SK-N-MC (cell line): ENCODE measurements at regions not wholly inside any gene's neighbourhood (a gene's known extent, or its start where the extent isn't known, plus 50 kb on each side); places are given as distances from the start of the nearest gene placed in this dataset.

Source experiments
- DNase-seq: peaks from one replicate; pipeline ENCODE4 v3.0.0-alpha.2; 2011; ENCODE audit warnings: low read depth, low spot score
- H3K27ac ChIP-seq: fragments of 200-600 bp; sonication (generic); 2 replicates; pipeline ENCODE4 v1.5.1; 2016; ENCODE audit warnings: mixed run types
- H3K36me3 ChIP-seq: fragments of 200-600 bp; sonication (generic); 2 replicates; pipeline ENCODE4 v1.6.1; 2017; ENCODE audit warnings: antibody characterized with exemption, low read length, mixed read lengths; ENCODE audit not compliant: insufficient read depth
- H3K4me3 ChIP-seq: fragments of 200-600 bp; sonication (generic); 2 replicates; pipeline ENCODE4 v1.5.1; 2016
- H3K9ac ChIP-seq: fragments of 200-600 bp; sonication (generic); 2 replicates; pipeline ENCODE4 v1.8.0; 2017; ENCODE audit warnings: mixed run types, mixed read lengths; ENCODE audit not compliant: insufficient read length
- H3K9me3 ChIP-seq: fragments of 200-600 bp; sonication (generic); 2 replicates; pipeline ENCODE4 v1.6.1; 2017; ENCODE audit warnings: low read depth, mild to moderate bottlenecking, antibody characterized with exemption, low read length, moderate library complexity, mixed read lengths
- EZH2 ChIP-seq: fragments of 200-600 bp; sonication (generic); IDR thresholded peaks from one replicate; pipeline ENCODE4 v1.6.1; 2017; ENCODE audit warnings: antibody characterized with exemption
- FOXP2 ChIP-seq: optimal IDR thresholded peaks from 2 replicates; pipeline ENCODE3; 2011; ENCODE audit warnings: mild to moderate bottlenecking, moderate library complexity; ENCODE audit not compliant: insufficient read depth; ENCODE audit errors: extremely low read length, control extremely low read depth
- POLR2AphosphoS5 ChIP-seq: IDR thresholded peaks from 2 replicates; pipeline ENCODE4 v1.6.1; 2012; ENCODE audit warnings: mild to moderate bottlenecking, low read depth, low read length, borderline replicate concordance

DNA sequence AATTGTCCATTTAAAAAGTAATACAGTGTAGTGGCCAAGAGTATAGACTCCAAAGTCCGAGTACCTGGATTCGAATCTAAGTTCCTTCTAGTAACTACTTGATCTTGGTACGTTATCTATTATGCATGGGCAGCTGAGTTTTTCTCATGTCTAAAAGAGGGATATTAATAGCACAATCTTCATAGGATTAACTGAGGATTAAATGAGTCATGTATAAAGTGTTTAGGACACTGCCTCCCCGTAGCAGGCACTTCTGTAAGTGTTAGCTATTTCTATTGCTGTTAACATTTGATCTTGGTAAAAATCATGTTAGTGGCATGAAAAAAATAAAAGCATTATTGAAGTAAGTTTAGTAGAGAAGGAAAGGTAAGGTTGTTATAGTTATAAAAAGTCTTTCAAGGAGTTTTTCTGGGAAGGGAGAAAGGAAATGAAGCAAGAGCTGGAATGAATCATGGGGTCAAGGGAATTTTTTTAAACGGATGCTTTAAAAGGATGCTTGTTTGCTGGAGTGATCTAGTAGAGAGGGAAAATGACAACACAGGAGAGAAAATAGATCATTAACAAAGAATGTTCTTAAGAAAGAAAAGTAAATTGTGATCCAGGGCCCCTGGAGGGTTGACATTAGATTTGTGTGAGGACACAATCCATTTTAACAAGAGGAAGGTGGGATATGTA, 502.2 kb upstream of the USP15 start:
- H3K27ac ChIP-seq = no peak overlapping the region
- DNase-seq = no peak
- no peak overlapping the region for H3K4me3 ChIP-seq

DNA sequence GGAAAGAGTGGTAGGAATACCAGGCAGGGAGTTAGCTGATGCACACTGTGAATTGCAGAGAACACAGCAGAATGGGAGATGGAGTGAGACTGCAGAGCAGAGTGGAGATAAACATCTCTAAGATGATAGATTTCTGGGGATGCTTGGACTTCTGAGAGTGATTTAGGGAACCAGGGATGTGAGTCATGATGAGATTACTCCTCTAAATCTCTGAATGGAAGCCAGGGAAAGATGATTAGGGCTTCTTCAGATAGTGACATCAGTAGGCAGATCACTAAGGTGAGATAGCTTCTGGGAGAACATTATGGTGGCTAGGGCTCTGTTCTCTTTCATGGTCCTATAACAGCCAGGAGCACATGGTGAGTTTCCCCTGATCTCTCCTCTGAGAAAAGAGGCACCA, 501.5 kb upstream of the USP15 start:
- H3K9ac ChIP-seq = no peak overlapping the region
- H3K9me3 ChIP-seq = no peaks in the 10 kb centered on the region
- no peak overlapping the region for H3K4me3 ChIP-seq
- no peak for DNase-seq
- no peak for TF ChIP-seq FOXP2
- no peak for TF ChIP-seq POLR2AphosphoS5
- no peak for TF ChIP-seq EZH2
- H3K27ac ChIP-seq = no peak overlapping the region
- H3K36me3 ChIP-seq = no peaks in the 10 kb centered on the region

More for the DNA sequence above, 502.2 kb upstream of the USP15 start:
- Histone ChIP-seq H3K9ac (no peak overlapping the region), H3K36me3 (no peaks in the 10 kb centered on the region), H3K9me3 (no peaks in the 10 kb centered on the region)
- TF ChIP-seq EZH2 (no peak), FOXP2 (no peak), POLR2AphosphoS5 (no peak)

DNA sequence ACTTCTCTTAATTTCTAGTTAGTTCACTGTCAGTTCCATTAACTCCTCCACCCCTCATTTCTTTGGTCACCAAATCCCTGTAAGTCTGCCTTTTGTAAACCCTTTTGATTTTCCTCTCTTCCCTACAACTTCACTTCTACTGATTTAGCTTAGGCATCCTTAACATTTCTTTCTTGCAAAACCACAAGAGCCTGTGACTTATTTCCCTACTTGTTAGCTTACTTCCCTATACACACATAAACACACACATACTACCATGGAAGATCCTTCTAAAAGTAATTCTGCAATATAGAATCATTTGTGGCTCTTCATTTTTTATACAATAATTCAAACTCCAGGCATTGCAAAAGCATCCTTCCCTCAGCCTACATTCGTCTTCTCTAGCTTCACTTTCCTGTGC, 494.3 kb upstream of the USP15 start:
- DNase-seq = no peak
- Histone ChIP-seq H3K27ac (no peak overlapping the region), H3K9me3 (peaks cover 5% of the 10 kb centered on the region; the same call in 1 of the 2 replicates), H3K4me3 (no peak overlapping the region), H3K36me3 (no peaks in the 10 kb centered on the region), H3K9ac (no peak overlapping the region)
- TF ChIP-seq FOXP2 = no peak
- no peak for TF ChIP-seq EZH2
- no peak for TF ChIP-seq POLR2AphosphoS5

DNA sequence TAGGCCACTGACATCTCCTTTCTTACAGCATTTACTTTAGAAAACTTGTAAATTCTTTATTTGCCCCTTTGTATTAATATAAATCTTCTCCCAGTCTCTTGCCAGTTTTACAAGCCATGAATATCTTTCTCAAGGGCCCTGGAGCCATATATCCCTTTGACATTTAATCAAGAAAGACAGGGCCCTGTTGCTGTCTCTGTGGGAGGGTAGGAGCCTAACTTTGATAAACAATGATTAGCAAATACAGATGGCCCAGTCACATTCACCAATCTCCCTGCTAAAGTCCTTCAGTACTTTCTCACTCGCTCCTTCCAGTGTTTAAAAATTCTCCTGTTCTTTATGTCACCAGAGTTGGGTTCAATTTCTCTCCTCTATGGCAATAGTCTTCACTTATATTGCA, 479.8 kb upstream of the USP15 start:
- DNase-seq = no peak

DNA sequence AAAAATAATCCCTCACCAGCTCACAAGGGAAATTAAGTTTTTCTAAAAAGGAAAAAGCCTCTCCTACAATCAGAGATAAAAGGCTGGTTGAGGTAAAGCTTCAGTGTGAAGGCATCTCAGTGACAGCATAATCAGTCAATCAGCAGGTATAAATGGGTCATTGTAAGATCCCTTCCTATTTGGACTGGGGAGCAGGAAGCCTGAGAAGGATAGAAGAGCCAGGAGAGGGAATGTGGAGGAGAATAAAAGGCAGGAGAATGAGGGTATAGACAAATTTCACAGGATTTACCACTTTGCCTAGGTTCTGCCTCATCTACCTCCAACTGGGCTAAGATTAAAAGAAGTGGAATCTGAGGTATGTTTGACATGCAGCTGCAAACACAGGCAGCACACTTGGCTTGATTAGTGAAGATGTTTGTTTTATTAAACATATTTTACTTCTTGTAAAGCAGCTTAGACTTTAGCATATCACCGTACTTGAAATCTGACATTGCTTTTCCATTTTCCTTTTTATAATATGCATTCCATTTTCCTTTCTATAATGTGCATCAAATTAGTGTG, 479.1 kb upstream of the USP15 start:
- TF ChIP-seq EZH2 (no peak), POLR2AphosphoS5 (no peak), FOXP2 (no peak)
- Histone ChIP-seq H3K36me3 (no peaks in the 10 kb centered on the region), H3K27ac (no peak overlapping the region), H3K4me3 (peak overlapping the region; percentile 35; the same call in 1 of the 2 replicates), H3K9ac (no peak overlapping the region), H3K9me3 (no peaks in the 10 kb centered on the region)
- DNase-seq = no peak

More for the DNA sequence above, 479.8 kb upstream of the USP15 start:
- Histone ChIP-seq H3K9me3 (no peaks in the 10 kb centered on the region), H3K9ac (no peak overlapping the region), H3K36me3 (no peaks in the 10 kb centered on the region), H3K4me3 (peak overlapping the region; percentile 35; the same call in 1 of the 2 replicates), H3K27ac (no peak overlapping the region)
- TF ChIP-seq EZH2 (no peak), FOXP2 (no peak), POLR2AphosphoS5 (no peak)

DNA sequence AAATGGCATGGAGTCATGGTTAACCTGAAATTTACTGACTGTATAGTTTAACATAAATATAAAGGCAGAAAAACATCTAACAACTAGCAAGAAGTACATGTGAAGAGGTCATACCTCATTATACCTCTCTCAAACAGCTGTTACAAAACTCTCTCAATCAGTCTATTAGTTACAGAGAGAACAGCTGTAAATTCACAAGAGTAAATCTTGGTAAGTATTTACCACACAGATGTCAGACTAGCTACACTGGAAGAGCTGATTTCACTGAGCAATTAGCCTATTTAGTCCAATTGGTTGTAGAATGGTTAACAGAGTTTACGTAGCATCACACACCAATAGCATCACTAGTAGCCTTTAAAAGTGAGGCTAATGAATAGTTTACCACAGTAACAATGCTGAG, 463.4 kb upstream of the USP15 start:
- TF ChIP-seq POLR2AphosphoS5 = no peak
- TF ChIP-seq EZH2 = no peak
- TF ChIP-seq FOXP2 = no peak
- Histone ChIP-seq H3K9ac (no peak overlapping the region), H3K36me3 (no peaks in the 10 kb centered on the region), H3K4me3 (no peak overlapping the region), H3K27ac (no peak overlapping the region), H3K9me3 (no peaks in the 10 kb centered on the region)
- DNase-seq = no peak

DNA sequence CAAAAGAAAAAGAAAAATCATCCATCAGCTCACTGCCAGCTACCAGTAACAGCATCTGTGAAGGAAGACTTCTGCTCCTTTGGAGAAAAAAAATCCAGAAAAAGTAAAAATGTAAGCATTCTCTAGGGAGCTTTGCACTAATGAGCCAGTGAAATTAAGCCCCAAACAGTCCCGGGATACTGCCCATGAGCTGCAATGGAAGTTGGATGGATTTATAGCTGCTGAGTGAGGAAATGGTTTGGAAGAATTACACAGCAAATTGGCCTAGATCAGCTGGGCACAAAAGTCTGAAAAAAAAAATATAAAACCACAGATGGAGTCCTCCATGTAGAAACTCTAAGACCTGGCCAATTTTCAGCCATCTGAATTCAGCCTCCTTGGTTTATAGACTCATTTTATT, 462.9 kb upstream of the USP15 start:
- DNase-seq = no peak
- Histone ChIP-seq H3K9ac (no peak overlapping the region), H3K36me3 (no peaks in the 10 kb centered on the region), H3K9me3 (no peaks in the 10 kb centered on the region), H3K4me3 (no peak overlapping the region), H3K27ac (no peak overlapping the region)
- TF ChIP-seq FOXP2 = no peak
- no peak for TF ChIP-seq POLR2AphosphoS5
- TF ChIP-seq EZH2 = no peak

DNA sequence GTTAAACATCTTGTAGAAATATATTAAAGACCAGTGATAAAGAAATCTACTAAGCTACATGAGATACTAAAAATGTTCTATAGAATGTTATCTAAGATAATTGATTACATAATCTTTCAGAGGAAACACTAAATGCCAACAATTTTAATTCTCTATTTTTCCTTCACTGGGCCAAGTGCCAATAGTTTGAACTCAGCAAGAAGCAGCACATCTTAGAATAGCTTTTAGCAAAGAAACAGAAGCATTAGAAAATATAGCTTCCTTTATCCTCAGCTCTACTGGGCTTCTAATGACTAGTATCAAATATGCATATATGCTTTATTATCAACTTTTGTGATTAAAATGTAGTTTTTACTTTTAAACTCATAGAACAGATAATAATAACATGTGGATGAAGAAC, 461.4 kb upstream of the USP15 start:
- Histone ChIP-seq H3K27ac (peak overlapping the region; percentile 19; the same call in 1 of the 2 replicates), H3K9me3 (no peaks in the 10 kb centered on the region), H3K36me3 (no peaks in the 10 kb centered on the region), H3K9ac (no peak overlapping the region), H3K4me3 (no peak overlapping the region; the same call in 1 of the 2 replicates)
- DNase-seq = peak; percentile 35
- TF ChIP-seq FOXP2 = no peak
- no peak for TF ChIP-seq EZH2
- no peak for TF ChIP-seq POLR2AphosphoS5

DNA sequence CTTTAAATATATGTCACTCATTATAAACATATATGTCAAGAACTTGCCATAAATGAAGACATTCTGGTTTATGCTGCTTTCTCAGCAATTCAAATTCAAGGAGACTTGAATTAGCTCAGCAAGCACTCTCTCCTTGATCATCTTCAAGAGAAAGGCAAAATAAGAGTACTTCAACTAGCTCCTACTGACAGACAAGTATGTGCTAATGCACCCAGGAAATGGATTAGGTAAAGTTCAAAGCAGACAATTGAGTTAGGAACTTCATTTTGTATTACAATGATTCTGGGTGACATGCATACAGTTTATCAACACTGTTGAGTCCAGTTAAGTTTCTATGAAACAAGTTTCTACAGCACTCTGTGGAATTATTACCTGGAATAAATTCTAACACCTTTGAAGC, 455.9 kb upstream of the USP15 start:
- Histone ChIP-seq H3K27ac (no peak overlapping the region), H3K36me3 (no peaks in the 10 kb centered on the region), H3K9me3 (peaks cover 2% of the 10 kb centered on the region; the same call in 1 of the 2 replicates), H3K4me3 (no peak overlapping the region), H3K9ac (no peak overlapping the region)
- TF ChIP-seq EZH2 (no peak), FOXP2 (no peak), POLR2AphosphoS5 (no peak)
- no peak for DNase-seq
